ENCODE measurements at regions not wholly inside any gene's neighbourhood (a gene's known extent, or its start where the extent isn't known, plus 50 kb on each side); places are given as distances from the start of the nearest gene placed in this dataset.
"Not testable (repeated sequence)": the region's sequence is repeated elsewhere in the genome, so short reads cannot be mapped to it uniquely, and the experiment has no call there.

- DNase-seq (ENCODE audit: low read depth): peak; percentile 31
These were observed 1632.0 kb downstream of the PCDH9 start for GRCh38 chr13:65597839-65598818.

DNA sequence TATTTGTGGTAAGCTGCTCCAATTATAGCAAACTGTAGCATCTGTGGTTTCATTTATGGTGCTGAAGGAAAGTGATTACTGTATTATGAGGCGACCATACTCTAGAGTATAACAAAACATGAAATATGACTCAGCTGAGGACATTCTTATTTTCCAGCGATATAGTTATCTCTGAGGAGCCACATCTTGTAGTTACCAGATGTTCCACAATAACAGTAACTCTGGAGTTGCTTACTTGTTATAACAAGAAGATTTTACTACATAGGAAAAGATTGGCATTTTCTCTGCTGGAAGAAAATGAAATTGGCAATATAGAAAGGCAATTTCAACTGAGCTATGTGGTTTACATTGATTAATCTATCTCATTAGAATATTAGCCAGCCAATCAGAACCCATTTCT lies 1634.2 kb downstream of the PCDH9 start:
- DNase-seq (ENCODE audit: low read depth): no peak

DNA sequence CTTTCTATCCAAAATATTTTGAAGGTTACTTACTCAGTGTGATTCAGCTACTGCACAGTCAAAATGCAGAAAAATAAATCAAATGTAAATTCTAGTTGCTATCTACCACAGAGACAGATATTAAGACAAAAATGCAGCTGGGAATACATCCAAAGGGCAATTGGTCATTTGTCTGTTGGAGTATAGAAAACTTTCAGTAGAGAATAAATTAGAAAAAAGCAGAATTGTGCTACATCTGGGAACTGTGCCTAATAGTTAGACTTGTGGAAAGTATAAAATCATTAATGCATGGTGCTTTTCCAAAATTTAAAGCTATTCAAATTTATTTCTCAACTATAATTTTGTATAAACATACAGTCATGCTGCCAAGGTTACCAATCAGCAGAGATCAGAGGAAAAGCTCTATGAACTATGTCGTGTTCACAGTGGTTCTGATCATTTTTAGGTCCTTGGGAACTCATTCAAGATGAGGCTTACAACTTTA lies 1635.8 kb downstream of the PCDH9 start:
- no peak for DNase-seq (ENCODE audit: low read depth)

DNA sequence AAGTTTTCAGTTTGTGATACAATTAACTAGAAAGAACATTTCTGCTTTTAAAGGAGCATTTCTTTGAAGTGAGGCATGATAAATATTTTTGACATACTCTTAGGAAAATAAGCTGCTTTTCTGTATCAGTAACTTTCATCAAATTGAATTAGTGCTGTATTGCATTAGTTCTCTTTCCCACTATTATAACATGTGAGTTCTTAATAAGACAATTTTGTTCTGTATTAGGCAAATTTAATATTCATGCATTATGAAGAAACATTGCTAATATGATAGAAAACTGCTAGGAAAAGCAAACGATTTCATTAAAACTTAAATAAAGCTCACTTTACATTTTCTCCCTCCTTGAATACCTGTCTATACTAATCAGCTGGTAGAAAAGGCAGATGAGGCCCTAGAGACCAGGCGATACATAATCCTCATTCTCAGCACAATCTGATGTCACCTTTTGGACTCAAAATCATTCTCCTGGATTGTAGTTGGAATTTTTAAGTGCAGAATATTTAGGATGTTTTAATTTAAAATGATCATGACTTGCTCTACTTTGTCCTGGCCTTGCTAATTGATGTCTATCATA lies 1636.8 kb downstream of the PCDH9 start:
- DNase-seq (ENCODE audit: low read depth): no peak

DNA sequence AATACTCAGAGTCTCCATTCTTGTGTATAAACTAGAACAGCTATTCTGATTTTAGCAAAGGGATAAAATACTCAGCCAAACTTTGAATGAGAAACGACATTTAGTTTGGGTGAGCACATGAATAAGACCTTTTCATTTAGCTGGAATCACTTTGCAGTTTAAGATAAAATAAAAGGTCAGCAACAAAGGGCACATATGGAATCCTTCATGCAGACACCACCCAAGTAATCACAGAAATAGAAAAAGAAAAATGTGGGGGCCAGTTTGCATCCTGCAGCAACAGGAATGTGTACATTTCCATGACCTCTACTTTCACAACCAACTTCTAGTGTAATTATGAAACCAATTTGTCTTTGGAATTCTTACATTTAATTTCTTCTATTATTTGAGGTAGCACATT lies 1637.4 kb downstream of the PCDH9 start:
- DNase-seq (ENCODE audit: low read depth): no peak

DNA sequence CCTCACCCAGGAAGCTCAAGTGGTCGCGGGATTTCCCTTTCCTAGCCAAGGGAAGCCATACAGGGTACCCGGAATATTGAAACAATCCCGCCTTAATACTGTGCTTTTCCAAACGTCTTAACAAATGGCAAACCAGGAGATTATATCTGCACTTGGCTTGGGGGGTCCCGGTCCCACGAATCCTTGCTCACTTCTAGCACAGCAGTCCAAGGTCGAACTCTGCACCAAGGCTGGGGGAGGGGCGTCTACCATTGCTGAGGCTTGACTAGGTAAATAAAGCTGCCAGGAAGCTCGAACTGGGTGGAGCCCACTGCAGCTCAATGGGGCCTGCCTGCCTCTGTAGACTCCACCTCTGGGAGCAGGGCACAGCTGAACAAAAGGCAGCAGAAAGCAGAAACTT lies 1644.8 kb downstream of the PCDH9 start:
- DNase-seq (ENCODE audit: low read depth): no peak

DNA sequence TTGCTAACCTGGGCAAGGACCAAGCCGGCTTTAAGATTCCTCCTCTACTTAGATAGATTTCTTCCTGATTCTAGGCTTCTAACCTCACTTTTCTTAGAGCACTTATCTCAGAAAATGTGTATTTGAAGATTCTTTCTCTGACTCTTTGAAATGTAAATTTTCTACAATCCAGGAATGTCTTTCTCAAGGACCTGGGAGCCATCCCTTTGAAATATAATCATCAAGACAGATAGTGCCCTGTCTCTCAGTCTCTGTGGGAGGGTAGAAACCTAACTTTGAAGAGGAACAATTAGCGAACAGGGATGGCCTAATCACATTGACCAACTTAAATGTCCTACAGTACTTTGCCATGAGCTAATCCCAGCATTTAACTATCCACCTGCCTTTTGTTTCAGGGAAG lies 1646.0 kb downstream of the PCDH9 start:
- DNase-seq (ENCODE audit: low read depth): no peak

DNA sequence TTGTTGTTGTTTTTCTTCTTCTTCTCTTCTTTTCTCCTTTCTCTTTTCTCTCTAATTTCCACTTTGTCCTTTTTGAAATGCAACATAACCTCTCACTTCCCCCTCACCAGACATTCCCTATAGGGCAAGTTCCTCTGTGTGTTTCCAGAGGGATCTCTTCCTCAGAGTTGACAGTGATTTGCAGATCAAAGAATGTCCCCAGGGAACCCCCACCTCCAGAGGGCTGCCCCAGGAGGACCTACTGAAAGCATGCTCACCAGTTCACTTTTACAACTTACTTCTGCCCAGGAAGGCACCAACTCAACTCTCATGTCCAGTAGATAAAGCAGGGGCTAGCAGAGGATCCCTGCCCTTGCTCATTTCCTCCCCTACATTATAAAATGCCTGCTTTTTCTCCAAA lies 1648.0 kb downstream of the PCDH9 start:
- DNase-seq (ENCODE audit: low read depth): no peak

- not testable (repeated sequence) for DNase-seq (ENCODE audit: low read depth)
These were observed 1665.6 kb downstream of the PCDH9 start for GRCh38 chr13:65564561-65564960.

DNA sequence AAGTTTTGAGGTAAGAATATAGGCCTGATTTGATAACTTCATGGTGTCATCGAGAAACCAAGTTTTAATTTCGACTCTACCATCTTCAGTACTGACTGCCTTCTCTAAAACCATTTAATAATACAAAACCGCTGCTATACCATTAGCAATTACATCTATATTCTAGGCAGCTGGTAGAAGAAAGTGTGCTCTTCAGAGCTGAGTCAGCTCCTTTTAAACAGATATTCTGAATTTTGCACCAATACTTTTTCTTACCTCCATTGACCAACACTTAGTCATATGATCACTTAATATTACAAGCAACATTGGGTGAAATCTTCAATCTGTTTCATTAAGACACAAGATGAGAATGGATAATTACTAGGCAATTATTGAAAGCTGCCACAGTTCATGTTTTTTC lies 1667.8 kb downstream of the PCDH9 start:
- no peak for DNase-seq (ENCODE audit: low read depth)

DNA sequence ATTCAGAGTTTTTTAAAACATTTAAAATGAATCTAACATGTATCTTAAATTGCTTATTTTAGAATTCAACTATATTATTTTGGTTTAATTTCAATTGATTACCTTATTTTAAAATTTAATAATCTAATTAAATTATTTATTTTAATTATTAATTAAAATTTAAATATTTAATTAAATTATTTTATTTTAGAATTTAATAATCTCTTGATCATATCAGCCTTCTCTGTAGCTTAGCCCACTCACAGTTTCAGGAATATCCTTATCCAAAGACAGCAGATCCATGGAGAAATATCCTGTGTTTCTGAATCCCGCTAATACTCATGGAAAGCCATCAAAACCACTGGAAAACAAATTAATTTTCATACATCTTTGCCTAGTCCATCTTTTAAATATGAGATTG lies 1669.2 kb downstream of the PCDH9 start:
- DNase-seq (ENCODE audit: low read depth): no peak

- DNase-seq (ENCODE audit: low read depth): no peak
These were observed 1674.2 kb downstream of the PCDH9 start for GRCh38 chr13:65555962-65556361.

GRCh38 chr13:65553096-65553727 lies 1676.9 kb downstream of the PCDH9 start:
- no peak for DNase-seq (ENCODE audit: low read depth)

- no peak for DNase-seq (ENCODE audit: low read depth)
These were observed 1678.9 kb downstream of the PCDH9 start for GRCh38 chr13:65551208-65551607.

GRCh38 chr13:65540175-65540574 lies 1690.0 kb downstream of the PCDH9 start:
- DNase-seq (ENCODE audit: low read depth): peak; percentile 11

GRCh38 chr13:65535370-65535769 lies 1694.8 kb downstream of the PCDH9 start:
- no peak for DNase-seq (ENCODE audit: low read depth)

- no peak for DNase-seq (ENCODE audit: low read depth)
These were observed 1697.9 kb downstream of the PCDH9 start for GRCh38 chr13:65532231-65532630.

DNA sequence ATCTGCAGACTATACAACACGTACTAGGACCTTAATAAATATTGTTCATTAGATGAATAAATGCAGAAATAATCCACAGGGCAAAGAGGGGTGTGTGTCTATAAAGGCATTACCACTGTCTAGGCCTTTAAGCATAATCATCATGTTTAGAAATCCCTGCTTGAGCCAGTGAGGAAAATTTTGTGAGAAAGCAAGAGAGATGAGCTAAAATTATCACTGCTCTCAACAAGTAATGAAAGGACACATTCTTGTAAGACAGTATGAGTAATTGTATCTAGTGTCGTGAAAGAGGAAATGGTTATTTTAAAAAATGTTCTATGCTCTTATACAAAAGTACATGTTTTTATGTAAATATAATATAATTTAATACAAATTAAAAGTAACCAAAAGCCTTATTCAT lies 1699.4 kb downstream of the PCDH9 start:
- DNase-seq (ENCODE audit: low read depth): no peak

DNA sequence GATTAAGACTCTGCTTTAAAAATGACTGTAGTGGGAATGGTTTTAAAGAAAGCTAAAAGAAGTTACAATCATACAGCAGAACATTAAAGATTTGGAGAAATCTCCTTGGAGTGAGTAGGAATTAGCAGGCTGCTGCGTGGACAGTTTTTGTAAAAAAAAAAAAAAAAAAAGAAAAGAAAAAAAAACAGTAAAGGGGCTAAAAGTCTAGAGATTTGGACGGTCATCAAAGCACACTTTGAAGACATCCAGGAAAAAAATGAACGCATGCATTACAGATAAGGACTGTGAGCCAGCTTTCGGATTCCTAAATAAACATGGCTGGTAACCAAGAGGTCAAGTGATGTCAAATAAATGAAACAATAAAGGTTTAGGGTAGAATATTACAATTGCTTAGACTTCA lies 1700.6 kb downstream of the PCDH9 start:
- no peak for DNase-seq (ENCODE audit: low read depth)

GRCh38 chr13:65508745-65509144 lies 1721.4 kb downstream of the PCDH9 start:
- no peak for DNase-seq (ENCODE audit: low read depth)

DNA sequence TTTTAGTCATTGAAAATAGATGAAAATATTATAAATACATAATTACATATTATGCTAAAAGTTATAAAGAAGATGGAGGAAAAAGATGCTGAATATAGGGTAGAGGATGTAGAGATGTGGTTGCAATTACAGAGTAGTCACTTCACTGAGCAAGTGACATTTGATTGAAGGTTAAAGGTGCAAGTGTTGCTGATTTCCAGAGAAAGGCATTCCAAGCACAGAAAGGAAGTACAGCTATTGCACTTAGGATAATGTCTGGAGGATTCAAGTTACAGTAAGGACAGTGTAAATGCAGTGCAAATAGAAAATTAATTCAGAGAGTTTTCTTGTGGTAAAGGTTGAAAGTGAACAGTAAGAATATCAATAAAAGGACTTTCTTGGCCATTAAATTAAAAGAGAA lies 1721.8 kb downstream of the PCDH9 start:
- no peak for DNase-seq (ENCODE audit: low read depth)

- DNase-seq (ENCODE audit: low read depth): no peak
These were observed 1724.2 kb downstream of the PCDH9 start for GRCh38 chr13:65505941-65506340.

- DNase-seq (ENCODE audit: low read depth): no peak
These were observed 1725.9 kb downstream of the PCDH9 start for GRCh38 chr13:65504213-65504612.

Data from renal cortical epithelial cell (primary cell).